CD4-positive, alpha-beta memory T cell (primary cell): ENCODE measurements at regions not wholly inside any gene's neighbourhood (a gene's known extent, or its start where the extent isn't known, plus 50 kb on each side); places are given as distances from the start of the nearest gene placed in this dataset.

ENCODE experiments used
- CTCF ChIA-PET: fragments of 350-600 bp; sonication (Branson Sonifier 250); formaldehyde crosslinking; loops from one replicate; lab custom pipeline; 2021; ENCODE audit warnings: inconsistent platforms; ENCODE audit not compliant: partially characterized antibody; lab: Charles Lee
- POLR2A ChIA-PET: fragments of 350-600 bp; sonication (Branson Sonifier 250); formaldehyde crosslinking; loops from one replicate; lab custom pipeline; 2021; ENCODE audit not compliant: partially characterized antibody; lab: Charles Lee
- DNase-seq, 5 donors: peaks; one replicate each; pipeline versions ENCODE4 v3.0.0 to v3.0.0-alpha.2; 2020 to 2022; ENCODE audit warnings: mixed read lengths in 1 of 5
- H3K27ac ChIP-seq: one replicate; pipeline ENCODE4 v1.7.0; 2013; ENCODE audit warnings: low read depth, low read length
- H3K27me3 ChIP-seq: 2 replicates; pipeline ENCODE4 v1.7.0; 2013; ENCODE audit warnings: mild to moderate bottlenecking, low read length, moderate library complexity; ENCODE audit not compliant: insufficient read depth
- H3K36me3 ChIP-seq: 2 replicates; pipeline ENCODE4 v1.7.0; 2013; ENCODE audit warnings: mild to moderate bottlenecking, low read length, moderate library complexity; ENCODE audit not compliant: insufficient read depth
- H3K4me1 ChIP-seq: 2 replicates; pipeline ENCODE4 v1.7.0; 2013; ENCODE audit warnings: mild to moderate bottlenecking, low read length, moderate library complexity; ENCODE audit not compliant: insufficient read depth
- H3K4me3 ChIP-seq, 2 donors: one replicate each; pipeline ENCODE4 v1.7.0; 2013; ENCODE audit warnings: low read length in 2 of 2, mild to moderate bottlenecking in 1 of 2
- H3K9me3 ChIP-seq, 2 donors: one replicate each; pipeline ENCODE4 v1.7.0; 2013; ENCODE audit warnings: low read length in 2 of 2, control low read depth in 1 of 2; ENCODE audit not compliant: control insufficient read depth in 1 of 2
- H3K27ac Mint-ChIP-seq, 7 donors: one replicate each; pipeline ENCODE4 v1.8.0; 2020 to 2021; ENCODE audit warnings: mixed read lengths in 7 of 7, mild to moderate bottlenecking in 6 of 7, inconsistent platforms in 3 of 7, moderate library complexity in 3 of 7
- H3K27me3 Mint-ChIP-seq, 2 donors: one replicate each; pipeline ENCODE4 v1.8.0; 2020 to 2021; ENCODE audit warnings: mixed read lengths in 2 of 2
- H3K36me3 Mint-ChIP-seq, 2 donors: one replicate each; pipeline ENCODE4 v1.8.0; 2020 to 2021; ENCODE audit warnings: mixed read lengths in 2 of 2, inconsistent platforms in 1 of 2, mild to moderate bottlenecking in 1 of 2
- H3K4me1 Mint-ChIP-seq, 4 donors: one replicate each; pipeline ENCODE4 v1.8.0; 2020 to 2021; ENCODE audit warnings: mixed read lengths in 4 of 4, mild to moderate bottlenecking in 1 of 4
- H3K4me3 Mint-ChIP-seq, 8 donors: one replicate each; pipeline ENCODE4 v1.8.0; 2020 to 2021; ENCODE audit warnings: mixed read lengths in 8 of 8, mild to moderate bottlenecking in 7 of 8, moderate library complexity in 6 of 8, inconsistent platforms in 3 of 8
- H3K9me3 Mint-ChIP-seq, 8 donors: one replicate each; pipeline ENCODE4 v1.8.0; 2020 to 2021; ENCODE audit warnings: mixed read lengths in 8 of 8, mild to moderate bottlenecking in 5 of 8, inconsistent platforms in 3 of 8, moderate library complexity in 1 of 8
- intact Hi-C: fragments of 100-400 bp; cut with micrococcal nuclease; formaldehyde crosslinking; loops from one replicate; pipeline ENCODE4 v1.15.1; 2023

DNA sequence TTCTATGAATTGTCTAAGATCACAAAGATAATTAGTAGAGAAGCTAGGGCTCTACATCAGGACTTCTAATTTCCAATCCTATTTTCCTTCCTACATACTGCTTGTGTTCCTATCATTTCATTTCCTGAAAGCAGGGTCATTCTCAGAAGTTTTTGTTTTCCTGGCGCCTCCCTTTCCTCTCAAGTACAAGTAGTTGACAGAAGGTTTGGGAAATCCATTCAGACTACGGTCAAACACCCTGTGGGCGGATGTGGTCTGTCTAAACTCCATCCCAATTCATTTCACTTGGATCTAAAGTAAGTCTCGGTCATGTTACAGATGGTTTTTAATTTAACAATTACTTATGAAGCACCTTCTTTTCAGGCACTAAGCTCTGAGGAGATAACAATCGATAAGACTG, 221.4 kb downstream of the MTERF1 start:
- Mint-ChIP-seq H3K4me3 (no peak overlapping the region), H3K36me3 (no peaks in the 10 kb centered on the region), H3K27ac (no peak overlapping the region), H3K9me3 (peaks cover 4 to 27% (median 10%) of the 10 kb centered on the region in 8 donors), H3K4me1 (no peaks in the 10 kb centered on the region), H3K27me3 (no peaks in the 10 kb centered on the region)
- no peaks in the 10 kb centered on the region for H3K4me1 ChIP-seq
- DNase-seq: no peak
- CTCF ChIA-PET: no interaction called here
- intact Hi-C loops: no loop called here
- H3K27me3 ChIP-seq: no peaks in the 10 kb centered on the region
- H3K9me3 ChIP-seq: no peaks in the 10 kb centered on the region
- POLR2A ChIA-PET: no interaction called here
- no peak overlapping the region for H3K4me3 ChIP-seq
- H3K27ac ChIP-seq: no peak overlapping the region
- no peaks in the 10 kb centered on the region for H3K36me3 ChIP-seq

DNA sequence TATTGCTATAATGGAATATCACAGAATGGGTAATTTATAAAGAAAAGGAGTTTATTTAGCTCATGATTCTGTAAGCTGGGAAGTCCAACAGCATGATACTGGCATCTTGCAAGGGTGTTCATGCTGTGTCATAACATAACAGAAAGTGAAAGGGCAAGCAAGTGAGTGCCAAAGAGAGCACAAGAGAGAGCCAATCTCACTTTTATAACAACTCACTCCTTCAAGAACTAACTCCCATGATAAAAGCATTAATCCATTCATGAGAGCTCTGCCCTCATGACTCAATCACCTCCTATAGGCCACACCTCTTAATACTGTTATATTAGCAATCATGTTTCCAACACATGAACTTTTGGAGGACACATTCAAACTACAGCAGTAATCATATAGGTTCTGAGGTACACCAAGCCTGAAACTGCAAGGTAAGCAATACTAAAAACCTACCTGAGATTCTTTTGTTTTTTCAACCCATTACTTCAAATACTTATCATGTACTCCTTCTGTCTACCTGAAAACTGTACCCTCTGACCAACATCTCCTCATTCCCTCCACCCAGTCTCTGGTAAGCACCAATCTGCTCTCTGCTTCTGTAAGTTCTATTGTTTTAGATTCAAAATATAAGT, 219.7 kb downstream of the MTERF1 start:
- no peak for DNase-seq
- Histone ChIP-seq H3K27me3 (no peaks in the 10 kb centered on the region), H3K9me3 (no peaks in the 10 kb centered on the region), H3K4me1 (no peaks in the 10 kb centered on the region), H3K36me3 (no peaks in the 10 kb centered on the region), H3K4me3 (no peak overlapping the region), H3K27ac (no peak overlapping the region)
- Mint-ChIP-seq H3K27ac (peak overlapping the region in 1 of 7 donors; percentile 18), H3K4me1 (no peaks in the 10 kb centered on the region), H3K36me3 (no peaks in the 10 kb centered on the region), H3K9me3 (peaks cover 4 to 36% (median 12%) of the 10 kb centered on the region in 8 donors), H3K4me3 (no peak overlapping the region), H3K27me3 (no peaks in the 10 kb centered on the region)
- intact Hi-C loops: no loop called here
- ChIA-PET CTCF (no interaction called here), POLR2A (no interaction called here)

DNA sequence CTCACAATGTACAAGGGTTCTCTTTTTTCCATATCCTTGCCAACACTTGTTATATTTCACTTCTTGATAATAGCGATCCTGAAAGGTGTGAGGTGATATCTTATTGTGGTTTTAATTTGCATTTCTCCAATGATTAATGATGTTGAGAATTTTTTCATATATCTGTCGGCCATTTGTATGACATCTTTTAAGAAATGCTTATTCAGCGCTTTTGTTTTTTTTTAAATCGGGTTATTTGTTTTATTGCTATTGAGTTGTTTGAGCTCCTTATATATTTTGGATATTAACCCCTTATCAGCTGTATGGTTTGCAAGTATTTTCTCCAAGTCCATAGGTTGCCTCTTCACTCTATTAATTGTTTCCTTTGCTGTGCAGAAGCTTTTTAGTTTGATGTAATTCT, 218.8 kb downstream of the MTERF1 start:
- Mint-ChIP-seq H3K36me3 (no peaks in the 10 kb centered on the region), H3K4me1 (no peaks in the 10 kb centered on the region), H3K4me3 (no peak overlapping the region), H3K9me3 (peaks cover 5 to 43% (median 18%) of the 10 kb centered on the region in 8 donors), H3K27me3 (no peaks in the 10 kb centered on the region), H3K27ac (no peak overlapping the region)
- intact Hi-C loops: no loop called here
- Histone ChIP-seq H3K4me1 (no peaks in the 10 kb centered on the region), H3K36me3 (no peaks in the 10 kb centered on the region), H3K27me3 (no peaks in the 10 kb centered on the region), H3K4me3 (no peak overlapping the region), H3K9me3 (no peaks in the 10 kb centered on the region), H3K27ac (no peak overlapping the region)
- ChIA-PET CTCF (interaction anchor here (0.6 kb wide), 1 partner anchor 1968 kb away, joined by 3 read pairs; no protein-coding TSS in a partner anchor), POLR2A (no interaction called here)
- no peak for DNase-seq

DNA sequence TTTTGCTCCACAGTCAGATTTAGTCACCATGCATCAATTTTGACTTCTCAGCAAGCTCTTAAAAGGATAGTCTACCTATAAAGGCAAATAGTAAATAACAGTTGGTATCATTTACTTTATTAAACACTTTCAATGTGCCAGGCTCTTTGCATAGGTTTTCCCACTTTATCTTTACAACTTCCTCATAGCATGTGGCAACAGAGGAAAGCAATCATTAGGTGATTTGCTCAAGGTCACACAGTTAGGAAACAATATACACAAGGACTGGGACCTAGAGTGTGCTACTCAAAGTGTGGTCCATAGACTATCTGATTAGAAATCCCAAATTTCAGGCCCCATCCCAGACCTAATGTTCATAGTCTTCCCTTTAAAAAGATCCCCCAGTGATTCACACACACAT, 212.3 kb downstream of the MTERF1 start:
- H3K36me3 ChIP-seq: no peaks in the 10 kb centered on the region
- Mint-ChIP-seq H3K4me1 (no peaks in the 10 kb centered on the region), H3K36me3 (no peaks in the 10 kb centered on the region), H3K9me3 (peaks cover 2 to 24% (median 14%) of the 10 kb centered on the region in 8 donors), H3K4me3 (no peak overlapping the region), H3K27me3 (no peaks in the 10 kb centered on the region), H3K27ac (no peak overlapping the region)
- no peaks in the 10 kb centered on the region for H3K4me1 ChIP-seq
- CTCF ChIA-PET: no interaction called here
- no peak for DNase-seq
- no peaks in the 10 kb centered on the region for H3K27me3 ChIP-seq
- intact Hi-C loops: no loop called here
- H3K4me3 ChIP-seq: no peak overlapping the region
- H3K27ac ChIP-seq: no peak overlapping the region
- POLR2A ChIA-PET: no interaction called here
- no peaks in the 10 kb centered on the region for H3K9me3 ChIP-seq

DNA sequence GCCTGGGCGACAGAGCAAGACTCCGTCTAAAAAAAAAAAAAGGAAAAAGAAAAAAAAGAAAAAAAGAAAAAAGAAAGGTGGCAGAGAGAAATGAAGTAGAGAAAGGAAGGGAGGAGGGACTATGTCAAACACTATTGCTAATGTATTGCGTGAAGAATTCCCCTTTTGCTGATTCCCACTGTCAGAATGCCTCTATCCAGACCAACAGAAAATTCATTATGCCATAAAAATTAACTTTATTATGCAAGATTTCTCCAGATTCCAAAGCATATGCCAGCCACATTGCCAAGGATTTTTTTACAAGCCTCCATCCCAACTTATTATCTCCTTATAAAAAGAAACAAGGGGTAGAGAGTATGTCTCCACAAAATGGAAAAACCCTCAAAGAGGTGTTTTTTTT, 209.3 kb downstream of the MTERF1 start:
- CTCF ChIA-PET: no interaction called here
- no peaks in the 10 kb centered on the region for H3K27me3 ChIP-seq
- POLR2A ChIA-PET: no interaction called here
- Mint-ChIP-seq H3K27ac (no peak overlapping the region), H3K27me3 (no peaks in the 10 kb centered on the region), H3K4me1 (no peaks in the 10 kb centered on the region), H3K4me3 (no peak overlapping the region), H3K36me3 (no peaks in the 10 kb centered on the region), H3K9me3 (peaks cover 2 to 12% (median 9%) of the 10 kb centered on the region in 8 donors)
- no peak for DNase-seq
- no peaks in the 10 kb centered on the region for H3K9me3 ChIP-seq
- intact Hi-C loops: no loop called here
- H3K27ac ChIP-seq: no peak overlapping the region
- H3K36me3 ChIP-seq: no peaks in the 10 kb centered on the region
- no peak overlapping the region for H3K4me3 ChIP-seq
- no peaks in the 10 kb centered on the region for H3K4me1 ChIP-seq

DNA sequence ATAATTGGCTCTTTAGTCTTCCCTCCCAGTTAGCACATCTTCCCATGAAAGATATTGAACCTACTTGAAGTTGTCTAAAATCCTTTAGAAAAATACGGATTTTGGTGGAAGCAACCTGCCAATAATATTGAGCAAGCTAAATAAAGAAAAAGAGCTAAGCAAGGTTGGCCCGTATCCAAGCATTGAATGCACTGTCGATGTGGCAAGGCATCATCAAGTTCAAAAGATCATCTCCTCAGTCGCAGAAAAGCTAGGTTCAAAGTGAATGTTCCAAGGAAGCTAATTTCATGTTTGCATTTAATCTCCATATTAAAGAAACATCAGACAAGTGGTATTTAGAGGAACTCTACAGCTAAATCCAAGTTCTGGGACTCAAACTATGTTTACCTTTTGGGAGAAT, 206.0 kb downstream of the MTERF1 start:
- intact Hi-C loops: no loop called here
- Histone ChIP-seq H3K4me1 (no peaks in the 10 kb centered on the region), H3K36me3 (no peaks in the 10 kb centered on the region), H3K9me3 (no peaks in the 10 kb centered on the region), H3K27me3 (no peaks in the 10 kb centered on the region), H3K27ac (no peak overlapping the region), H3K4me3 (no peak overlapping the region)
- no peak for DNase-seq
- H3K9me3 Mint-ChIP-seq: peaks cover 4 to 24% (median 19%) of the 10 kb centered on the region in 8 donors
- POLR2A ChIA-PET: no interaction called here
- H3K27me3 Mint-ChIP-seq: no peaks in the 10 kb centered on the region
- no peaks in the 10 kb centered on the region for H3K36me3 Mint-ChIP-seq
- H3K4me1 Mint-ChIP-seq: no peaks in the 10 kb centered on the region
- CTCF ChIA-PET: no interaction called here
- H3K27ac Mint-ChIP-seq: no peak overlapping the region
- no peak overlapping the region for H3K4me3 Mint-ChIP-seq

DNA sequence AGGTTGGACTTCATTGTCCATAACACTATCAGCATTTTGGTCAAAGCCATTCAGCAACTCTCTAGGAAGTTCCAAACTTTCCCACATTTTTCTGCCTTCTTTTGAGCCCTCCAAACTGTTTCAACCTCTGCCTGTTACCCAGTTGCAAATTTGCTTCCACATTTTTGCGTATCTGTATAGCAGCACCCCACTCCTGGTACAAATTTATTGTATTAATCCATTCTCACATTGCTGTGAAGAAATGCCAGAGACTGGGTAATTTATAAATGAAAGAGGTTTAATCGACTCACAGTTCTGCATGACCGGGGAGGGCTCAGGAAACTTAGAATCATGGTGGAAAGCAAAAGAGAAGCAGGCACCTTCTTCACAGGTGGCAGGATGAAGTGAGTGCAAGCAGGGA, 198.8 kb downstream of the MTERF1 start:
- intact Hi-C loops: no loop called here
- no peaks in the 10 kb centered on the region for H3K36me3 Mint-ChIP-seq
- POLR2A ChIA-PET: no interaction called here
- H3K9me3 Mint-ChIP-seq: peaks cover 5 to 65% (median 43%) of the 10 kb centered on the region in 8 donors
- H3K27me3 Mint-ChIP-seq: no peaks in the 10 kb centered on the region
- no peak overlapping the region for H3K27ac ChIP-seq
- H3K4me1 ChIP-seq: no peaks in the 10 kb centered on the region
- no peaks in the 10 kb centered on the region for H3K36me3 ChIP-seq
- no peak overlapping the region for H3K4me3 Mint-ChIP-seq
- CTCF ChIA-PET: no interaction called here
- no peak overlapping the region for H3K4me3 ChIP-seq
- H3K27me3 ChIP-seq: no peaks in the 10 kb centered on the region
- DNase-seq: no peak
- peaks cover 0 to 12% of the 10 kb centered on the region in 2 donors for H3K9me3 ChIP-seq
- no peaks in the 10 kb centered on the region for H3K4me1 Mint-ChIP-seq
- no peak overlapping the region for H3K27ac Mint-ChIP-seq
